HG03354 (cell line): ENCODE measurements at regions not wholly inside any gene's neighbourhood (a gene's known extent, or its start where the extent isn't known, plus 50 kb on each side); places are given as distances from the start of the nearest gene placed in this dataset.

Source experiments
- ATAC-seq: cut with Tn5 transposase; IDR thresholded peaks from one replicate; pipeline ENCODE4 v1.9.1; 2021; ENCODE audit warnings: mild to moderate bottlenecking; ENCODE audit not compliant: unreplicated experiment, poor library complexity, severe bottlenecking

- no peak for ATAC-seq
Measured at GRCh38 chr9:109830545-109830944, 50.5 kb downstream of the PALM2AKAP2 start.

DNA sequence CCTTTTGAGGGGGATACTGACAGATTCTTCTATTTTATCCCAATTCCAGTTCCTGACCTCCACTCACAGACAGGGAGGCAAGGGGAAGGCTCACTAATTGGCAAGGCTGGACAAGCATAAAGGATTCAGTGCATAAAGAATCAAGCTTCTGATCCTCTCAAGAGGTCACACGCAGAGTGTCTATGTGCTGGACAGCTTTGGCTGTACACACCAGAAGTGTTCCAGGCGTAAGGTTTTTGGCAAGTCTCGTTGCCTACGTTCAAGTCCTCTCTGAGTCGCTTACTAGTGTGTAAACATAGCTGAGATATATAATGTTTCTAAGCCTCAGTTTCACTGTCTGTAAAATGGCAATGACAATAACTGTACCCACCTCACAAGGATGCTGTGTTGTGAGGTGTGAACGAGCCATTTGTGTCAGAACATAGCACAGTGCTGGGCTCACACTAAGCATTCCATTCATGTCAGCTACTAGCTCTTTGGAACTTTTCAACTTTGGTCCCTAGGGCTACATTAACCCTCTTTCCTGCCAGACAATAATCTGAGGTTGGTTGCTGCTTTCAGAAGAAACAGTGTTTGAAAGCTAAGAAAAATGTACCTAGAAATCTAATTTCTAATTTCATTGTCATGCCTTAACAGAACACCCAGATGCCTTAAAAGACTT, 52.1 kb downstream of the PALM2AKAP2 start:
- ATAC-seq: no peak

DNA sequence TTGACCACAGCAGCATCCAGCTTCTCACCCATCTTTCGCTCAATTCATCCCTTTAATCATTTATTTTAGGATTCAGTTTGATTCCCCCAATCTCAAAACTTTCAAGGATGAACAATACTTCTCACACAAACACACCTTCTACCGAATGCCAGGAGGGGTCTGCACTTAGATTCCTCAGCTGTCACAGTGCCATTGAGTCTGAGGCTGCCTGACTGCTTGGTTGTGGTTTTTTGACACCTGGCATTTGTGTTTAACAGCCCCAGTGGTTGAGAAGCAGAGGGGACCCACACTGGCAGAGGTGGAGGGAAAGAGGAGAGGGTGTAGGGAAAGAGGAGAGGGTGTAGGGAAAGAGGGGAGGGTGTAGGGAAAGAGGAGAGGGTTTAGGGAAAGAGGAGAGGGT, 54.9 kb downstream of the PALM2AKAP2 start:
- no peak for ATAC-seq

GRCh38 chr9:109843641-109844040, 63.6 kb downstream of the PALM2AKAP2 start:
- no peak for ATAC-seq

- no peak for ATAC-seq
Measured at GRCh38 chr9:109845226-109845625, 65.2 kb downstream of the PALM2AKAP2 start.

DNA sequence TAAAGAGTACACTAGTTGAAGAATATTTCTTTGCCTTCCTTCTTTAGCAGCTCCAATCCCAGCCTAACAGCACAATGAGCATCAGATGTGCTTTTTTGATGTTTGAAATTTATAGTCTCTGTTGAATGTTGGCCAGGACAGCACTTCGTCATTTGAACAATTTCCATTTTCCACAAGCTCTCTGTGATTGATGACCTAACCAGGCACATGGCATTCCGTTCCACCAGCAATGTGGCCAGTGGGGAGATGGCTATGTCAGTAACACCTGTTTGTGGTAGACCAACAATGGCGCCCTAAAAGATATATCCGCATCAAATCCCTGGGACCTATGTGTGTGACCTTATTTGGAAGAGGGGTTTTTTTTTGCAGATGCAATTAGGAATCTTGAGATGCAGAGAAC, 66.8 kb downstream of the PALM2AKAP2 start:
- ATAC-seq: no peak

- ATAC-seq: no peak
Measured at GRCh38 chr9:109852556-109852955, 72.6 kb downstream of the PALM2AKAP2 start.

DNA sequence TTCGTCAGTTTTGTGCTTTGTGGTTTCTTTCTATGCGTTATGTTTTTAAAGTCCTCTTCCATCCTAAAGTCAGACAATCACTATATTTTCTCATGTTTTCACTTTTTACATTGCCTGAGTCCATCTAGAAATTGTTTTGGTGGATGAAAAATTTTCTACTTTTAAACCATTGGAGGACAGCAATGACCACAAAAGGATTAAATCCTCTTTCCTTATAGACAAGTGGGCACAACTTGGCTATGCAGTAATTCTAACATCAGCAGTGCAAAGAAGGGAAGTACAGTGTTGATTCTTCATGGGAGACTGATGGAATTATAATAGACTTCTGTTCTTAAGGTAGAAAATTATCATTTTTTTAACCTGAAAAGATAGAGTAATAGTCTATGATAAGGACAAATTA, 75.5 kb downstream of the PALM2AKAP2 start:
- no peak for ATAC-seq

DNA sequence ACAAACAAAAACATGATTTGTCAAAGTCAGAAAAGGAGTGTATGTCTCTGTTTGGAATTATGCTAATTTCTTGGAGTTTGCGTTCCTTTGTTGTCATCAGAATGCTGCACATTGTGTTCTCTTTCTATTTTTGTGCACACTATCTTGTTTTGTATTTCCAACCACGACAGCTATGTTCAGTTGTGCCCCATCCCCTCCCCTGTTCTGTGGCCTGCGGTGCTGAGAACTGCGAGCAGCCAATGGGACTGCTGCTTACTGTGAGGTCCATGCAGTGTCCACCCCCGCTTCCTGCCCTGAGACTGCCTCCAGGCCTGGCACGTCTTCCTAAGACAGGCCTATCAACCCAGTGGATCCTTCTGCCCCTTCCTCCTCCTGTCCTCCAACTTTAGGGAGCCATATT, 76.8 kb downstream of the PALM2AKAP2 start:
- no peak for ATAC-seq

GRCh38 chr9:109857336-109857735, 77.3 kb downstream of the PALM2AKAP2 start:
- no peak for ATAC-seq

DNA sequence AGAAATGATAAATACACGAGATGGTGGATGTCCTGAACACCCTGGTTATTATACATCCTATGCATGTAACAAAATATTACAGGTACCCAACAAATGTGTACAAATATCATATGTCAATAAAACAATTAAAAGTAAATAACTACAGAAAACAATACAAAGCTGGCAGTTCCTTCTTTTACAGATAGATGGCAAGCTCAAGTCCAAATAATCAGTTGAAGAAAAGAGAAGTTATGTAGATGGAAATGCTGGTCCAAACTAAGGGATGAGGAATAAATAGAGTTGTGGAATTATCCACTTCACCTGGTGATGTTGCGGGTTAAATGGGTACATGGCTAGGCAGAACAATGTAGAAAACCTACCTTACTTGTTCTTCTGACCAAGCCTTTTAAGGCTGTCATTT, 79.4 kb downstream of the PALM2AKAP2 start:
- no peak for ATAC-seq

DNA sequence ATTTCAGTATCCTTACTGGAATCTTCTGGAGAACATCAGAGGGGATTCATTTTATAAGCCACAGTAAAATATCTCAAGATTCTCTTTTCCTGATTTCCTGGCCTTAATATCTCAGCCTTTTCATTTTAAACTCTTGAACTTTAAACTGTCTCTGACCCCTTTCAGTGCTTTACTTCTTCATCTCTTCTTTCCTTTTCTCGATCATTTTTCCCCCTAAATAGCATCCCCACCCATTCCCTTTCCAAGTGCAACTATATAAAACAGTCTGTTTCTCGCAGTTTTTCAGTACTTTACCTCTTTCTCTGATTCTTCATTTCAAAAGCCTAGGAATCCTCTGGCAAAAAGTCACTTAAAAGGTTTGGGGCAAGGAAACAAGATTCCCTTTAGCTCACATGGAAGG, 80.5 kb downstream of the PALM2AKAP2 start:
- no peak for ATAC-seq

GRCh38 chr9:109861499-109861898, 81.5 kb downstream of the PALM2AKAP2 start:
- ATAC-seq: no peak

- no peak for ATAC-seq
Measured at GRCh38 chr9:109861918-109862317, 81.9 kb downstream of the PALM2AKAP2 start.

GRCh38 chr9:109862452-109862851, 82.5 kb downstream of the PALM2AKAP2 start:
- no peak for ATAC-seq

DNA sequence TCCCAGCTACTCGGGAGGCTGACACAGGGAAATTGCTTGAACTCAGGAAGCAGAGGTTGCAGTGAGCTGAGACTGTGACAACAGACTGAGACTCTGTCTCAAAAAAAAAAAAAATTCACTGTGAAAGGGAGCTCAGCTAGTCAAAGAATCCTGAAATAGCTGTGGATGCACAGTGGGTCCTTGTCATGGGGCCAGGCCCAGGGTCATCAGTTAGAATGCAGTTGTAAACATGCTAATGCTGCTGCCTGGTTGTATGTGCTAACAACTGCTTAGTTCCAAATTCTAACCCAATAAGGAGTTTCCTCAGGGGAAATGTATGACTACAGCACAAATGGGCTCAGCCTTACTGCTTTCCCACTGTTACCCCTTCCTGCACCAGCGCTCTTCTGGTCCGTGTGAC, 84.0 kb downstream of the PALM2AKAP2 start:
- ATAC-seq: no peak

- no peak for ATAC-seq
Measured at GRCh38 chr9:109865521-109865920, 85.5 kb downstream of the PALM2AKAP2 start.

GRCh38 chr9:109868207-109868606, 88.2 kb downstream of the PALM2AKAP2 start:
- ATAC-seq: no peak

GRCh38 chr9:109868722-109869121, 88.7 kb downstream of the PALM2AKAP2 start:
- no peak for ATAC-seq

DNA sequence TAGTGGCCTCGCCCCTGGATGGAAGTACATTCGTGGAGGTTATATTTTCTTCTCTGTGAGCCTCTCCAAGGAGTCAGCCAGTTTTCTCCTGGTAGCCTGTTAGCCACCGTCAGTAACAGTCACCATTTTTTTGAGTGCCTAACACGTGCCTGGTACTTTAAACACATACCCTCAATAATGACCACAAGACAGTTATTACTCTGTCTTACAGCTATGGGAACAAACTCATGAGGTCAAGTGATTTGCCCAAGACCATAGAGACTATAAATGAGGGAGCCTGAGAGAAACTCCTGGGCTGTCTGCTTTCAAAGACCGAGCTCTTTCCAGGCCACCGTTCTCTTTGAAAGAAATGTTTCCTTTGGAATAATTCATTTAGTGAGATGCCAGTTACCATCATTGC, 90.4 kb downstream of the PALM2AKAP2 start:
- no peak for ATAC-seq

GRCh38 chr9:109872901-109873300, 92.9 kb downstream of the PALM2AKAP2 start:
- no peak for ATAC-seq

- ATAC-seq: no peak
Measured at GRCh38 chr9:109875495-109876129, 95.6 kb downstream of the PALM2AKAP2 start.
